NCI-H460 (cell line): ENCODE measurements at regions not wholly inside any gene's neighbourhood (a gene's known extent, or its start where the extent isn't known, plus 50 kb on each side); places are given as distances from the start of the nearest gene placed in this dataset.
A peak's percentile ranks its signal among the peaks of the same experiment; 100 is the strongest.

Source experiments
- DNase-seq: peaks from one replicate; pipeline ENCODE4 v3.0.0-alpha.2; 2016; ENCODE audit warnings: low read depth; ENCODE audit errors: extremely low read depth

DNA sequence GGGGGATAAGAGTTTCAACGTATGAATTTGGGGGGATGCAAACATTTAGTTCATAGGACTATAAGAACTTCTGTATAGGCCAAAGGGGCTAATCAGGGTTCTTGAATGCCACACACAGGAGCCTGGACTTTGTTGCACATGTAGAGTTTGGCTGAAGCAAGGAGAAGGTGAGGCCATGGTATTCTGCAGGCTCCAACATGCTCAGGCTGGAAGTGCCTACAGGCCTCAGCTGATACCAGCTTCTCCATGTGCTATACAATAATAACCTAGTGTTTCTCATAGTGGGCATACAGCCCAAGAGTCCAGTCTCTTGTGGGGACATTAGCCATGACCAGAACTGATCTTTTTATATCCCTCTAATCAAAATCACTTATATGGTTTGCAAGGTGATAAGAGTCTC is 399.7 kb upstream of the MCTP2 start:
- DNase-seq: no peak

DNA sequence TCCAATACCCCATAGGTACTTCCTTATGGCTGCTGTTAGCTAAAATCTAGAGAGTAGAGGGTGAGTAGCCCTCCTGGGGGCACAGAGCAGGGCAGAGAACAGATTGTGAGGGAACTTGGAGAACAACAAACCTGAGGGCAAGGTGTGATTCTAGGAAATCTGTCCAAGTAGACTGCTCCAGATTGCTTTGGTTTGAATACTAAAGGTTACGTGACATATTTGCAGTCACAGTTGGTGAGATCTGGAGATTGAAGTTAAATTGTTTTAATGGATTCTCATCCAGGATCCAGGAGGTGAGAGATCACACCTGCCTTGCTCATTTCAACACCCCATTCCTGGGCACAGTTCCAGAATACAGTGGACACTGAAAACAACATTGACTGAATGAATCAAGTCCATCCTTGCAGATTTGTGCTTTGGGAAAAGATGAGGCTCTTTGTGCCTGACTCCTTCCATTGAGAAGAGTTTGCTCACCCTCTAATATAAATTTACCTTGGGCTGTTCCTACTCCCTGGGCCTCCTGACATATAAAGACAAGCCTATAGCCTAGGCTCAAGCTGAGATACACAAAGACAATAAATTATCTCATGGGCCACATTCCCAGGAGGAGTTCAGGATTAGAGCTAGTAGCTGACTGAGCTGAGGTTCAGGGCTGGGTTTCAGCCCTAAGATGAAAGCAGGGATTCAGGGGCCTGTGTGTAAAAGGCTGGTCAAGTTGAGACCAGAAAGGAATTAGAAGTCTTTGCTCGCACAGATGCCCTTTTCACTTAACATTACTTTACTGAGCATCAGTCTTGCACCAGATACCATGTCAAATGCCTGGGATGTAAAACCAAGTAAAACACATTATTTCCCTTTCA is 400.9 kb upstream of the MCTP2 start:
- DNase-seq: no peak

DNA sequence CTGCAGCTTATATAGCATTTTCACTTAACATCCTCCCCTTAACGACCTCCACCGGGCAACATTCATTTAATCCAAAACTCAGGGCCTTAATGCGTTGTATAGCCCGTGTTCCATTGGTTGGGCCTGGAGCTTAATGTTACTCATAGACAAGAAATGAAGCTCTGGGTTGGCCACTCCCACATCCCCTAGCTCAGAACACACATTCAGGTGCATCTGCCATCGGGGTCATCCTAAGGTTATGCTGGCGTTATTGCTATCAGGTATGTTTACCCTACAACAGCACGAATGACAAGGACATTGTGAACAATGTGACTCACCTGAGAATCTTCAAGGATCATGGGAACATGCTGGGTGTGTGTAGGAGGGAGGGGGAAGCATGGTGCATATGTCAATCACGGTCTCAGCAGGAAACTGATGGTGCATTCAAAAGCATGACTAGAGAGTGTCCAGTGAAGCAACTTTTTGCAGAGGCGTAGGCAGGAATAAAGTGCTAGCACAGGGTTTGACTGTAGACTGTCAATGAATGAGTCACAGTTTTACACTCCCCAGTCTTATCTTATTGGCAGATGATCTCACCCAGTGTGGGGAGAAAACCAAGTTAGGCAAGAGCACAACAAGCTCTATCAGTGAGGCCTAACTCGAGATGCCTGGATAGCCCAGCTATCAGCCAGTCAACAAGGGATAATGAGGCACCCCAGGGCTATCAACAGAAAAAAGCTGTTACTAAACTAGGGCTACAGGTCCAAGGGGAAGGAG is 402.1 kb upstream of the MCTP2 start:
- DNase-seq: peak; percentile 25

DNA sequence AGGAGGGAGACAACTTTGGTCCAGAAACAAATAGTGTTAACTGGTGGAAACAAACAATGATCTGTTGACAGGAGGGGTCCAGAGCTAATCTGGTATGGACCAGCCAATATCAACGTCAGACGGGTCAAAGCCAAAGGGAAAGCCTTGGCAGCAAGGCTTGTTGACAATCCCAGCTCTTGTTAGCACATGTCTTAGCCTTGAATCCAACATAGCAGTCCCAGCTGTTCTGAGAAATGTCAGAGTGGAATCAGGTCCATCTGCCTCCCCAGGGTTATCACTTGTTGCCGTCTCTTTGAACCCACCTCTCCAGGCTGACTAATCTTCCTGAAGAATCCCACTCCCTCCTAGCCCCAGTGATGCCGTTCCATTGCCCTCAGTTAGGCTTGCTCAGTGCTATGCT is 404.6 kb upstream of the MCTP2 start:
- DNase-seq: no peak

DNA sequence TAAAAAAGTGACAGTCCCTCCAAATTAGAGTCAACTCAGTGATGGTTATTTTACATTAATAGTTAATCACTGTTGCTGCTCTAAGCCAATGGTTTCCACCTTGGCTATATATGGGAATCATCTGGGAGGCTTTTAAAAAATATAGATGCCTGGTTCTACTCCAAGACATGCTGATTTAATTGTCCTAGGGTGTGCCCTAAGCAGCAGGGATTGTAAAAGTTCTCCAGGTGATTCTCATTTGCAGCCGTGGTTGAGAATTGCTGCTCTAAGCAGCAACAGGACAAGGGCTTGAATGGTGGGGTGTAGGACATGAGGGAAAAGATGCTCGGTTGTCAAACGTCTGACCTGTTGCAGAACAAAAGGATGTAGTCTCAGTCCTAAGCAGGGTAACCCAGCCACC is 405.1 kb upstream of the MCTP2 start:
- DNase-seq: no peak

DNA sequence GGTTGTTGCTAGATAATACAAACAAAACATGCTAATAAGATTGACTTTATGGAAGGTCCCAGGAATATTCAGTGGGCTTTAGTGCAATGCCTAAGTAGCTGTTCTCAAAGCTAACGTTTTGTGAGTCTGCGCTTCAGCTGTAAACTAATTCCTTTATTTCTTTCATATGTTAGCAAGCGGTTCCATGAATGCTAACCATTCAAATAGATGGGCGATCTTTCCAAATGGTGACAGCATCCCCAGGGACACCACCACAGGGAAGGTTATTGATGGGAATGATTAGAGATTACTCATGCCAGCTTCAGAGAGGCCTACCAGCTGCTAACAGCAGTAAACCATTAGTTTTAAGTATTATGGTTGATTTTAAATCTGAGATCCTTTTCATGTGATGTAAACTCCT is 405.7 kb upstream of the MCTP2 start:
- no peak for DNase-seq

- DNase-seq: no peak
Measured at GRCh38 chr15:93823971-93824913, 407.1 kb upstream of the MCTP2 start.

- DNase-seq: no peak
Measured at GRCh38 chr15:93820566-93820965, 410.8 kb upstream of the MCTP2 start.

GRCh38 chr15:93819826-93820225 is 411.5 kb upstream of the MCTP2 start:
- DNase-seq: no peak

GRCh38 chr15:93816815-93817214 is 414.5 kb upstream of the MCTP2 start:
- no peak for DNase-seq

GRCh38 chr15:93811305-93811704 is 420.1 kb upstream of the MCTP2 start:
- no peak for DNase-seq

DNA sequence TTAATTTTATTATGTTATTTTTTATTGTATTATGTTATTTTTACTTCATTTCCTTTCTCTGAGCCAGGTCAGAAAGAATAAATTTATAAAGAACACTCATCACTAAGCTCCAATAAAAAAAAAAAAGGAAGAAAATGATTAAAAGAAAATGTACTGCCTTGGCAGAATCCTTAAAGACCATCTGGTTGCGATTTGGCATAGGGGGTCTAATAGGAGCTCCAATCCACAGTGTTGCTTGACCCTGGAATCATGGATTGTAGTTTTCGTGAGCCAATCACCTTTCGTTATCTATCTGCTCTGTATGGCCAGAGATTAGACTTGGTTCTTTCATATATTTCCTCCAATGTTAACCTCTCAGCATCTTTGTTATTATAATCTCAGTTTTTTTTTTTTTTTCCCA is 421.8 kb upstream of the MCTP2 start:
- DNase-seq: no peak

GRCh38 chr15:93803421-93804152 is 427.8 kb upstream of the MCTP2 start:
- no peak for DNase-seq

GRCh38 chr15:93801206-93801605 is 430.2 kb upstream of the MCTP2 start:
- DNase-seq: no peak

DNA sequence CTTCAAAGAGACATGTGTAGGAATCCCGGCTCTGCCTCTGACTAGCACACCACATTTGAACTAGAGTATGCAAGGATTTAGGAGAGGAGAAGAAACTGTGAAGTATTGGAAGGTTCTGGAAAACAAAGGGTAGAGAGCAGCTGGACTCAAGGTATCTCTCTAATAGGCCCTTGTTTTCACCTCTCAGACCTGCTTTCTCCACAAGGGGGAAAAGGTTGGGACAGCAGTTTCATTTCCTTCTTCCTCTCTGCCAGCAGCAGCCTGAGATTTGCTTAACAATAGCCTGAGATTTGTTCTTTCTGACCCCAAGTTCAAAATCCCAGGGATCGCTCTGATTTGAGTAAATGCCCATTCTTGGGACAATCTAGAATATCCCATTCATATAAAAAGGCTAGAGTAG is 430.6 kb upstream of the MCTP2 start:
- DNase-seq: no peak

DNA sequence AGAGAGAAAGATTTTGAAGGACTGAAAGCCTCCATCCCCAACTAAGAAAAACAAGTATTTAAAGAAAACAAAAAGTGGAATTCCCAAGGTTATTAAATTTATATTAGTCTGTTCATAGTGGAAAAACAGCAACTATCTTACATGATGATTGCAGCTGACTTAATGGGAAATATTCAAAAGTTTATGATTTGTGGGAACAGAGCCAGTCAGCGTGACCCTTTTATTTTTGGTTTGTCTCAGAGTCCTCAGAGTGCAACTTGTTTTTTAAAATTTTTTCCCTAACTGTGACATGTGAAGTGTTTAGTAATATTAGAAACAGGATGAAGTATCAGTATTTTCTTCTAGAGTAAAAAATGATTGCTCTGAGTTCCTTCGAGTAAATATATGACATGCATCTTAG is 441.9 kb upstream of the MCTP2 start:
- no peak for DNase-seq

GRCh38 chr15:93780073-93780472 is 451.3 kb upstream of the MCTP2 start:
- DNase-seq: no peak

DNA sequence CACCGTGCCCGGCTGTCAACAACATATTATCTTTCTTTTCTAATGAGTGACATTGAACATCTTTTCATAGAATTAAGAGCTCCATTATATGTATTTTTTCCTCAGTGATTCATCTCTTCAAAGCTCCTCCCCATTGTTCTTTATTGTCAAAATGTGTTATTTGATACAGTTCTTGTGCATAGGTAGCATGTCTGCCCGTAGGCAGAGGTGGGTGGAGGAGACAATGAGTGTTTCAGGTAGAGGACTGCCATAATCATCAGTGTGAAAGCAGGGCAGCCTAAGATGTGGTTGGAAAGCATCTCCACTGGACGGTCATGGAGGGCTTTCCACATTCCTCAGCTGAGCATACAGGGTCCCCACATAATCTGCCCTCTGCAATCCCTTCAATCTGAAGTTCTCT is 452.0 kb upstream of the MCTP2 start:
- no peak for DNase-seq

DNA sequence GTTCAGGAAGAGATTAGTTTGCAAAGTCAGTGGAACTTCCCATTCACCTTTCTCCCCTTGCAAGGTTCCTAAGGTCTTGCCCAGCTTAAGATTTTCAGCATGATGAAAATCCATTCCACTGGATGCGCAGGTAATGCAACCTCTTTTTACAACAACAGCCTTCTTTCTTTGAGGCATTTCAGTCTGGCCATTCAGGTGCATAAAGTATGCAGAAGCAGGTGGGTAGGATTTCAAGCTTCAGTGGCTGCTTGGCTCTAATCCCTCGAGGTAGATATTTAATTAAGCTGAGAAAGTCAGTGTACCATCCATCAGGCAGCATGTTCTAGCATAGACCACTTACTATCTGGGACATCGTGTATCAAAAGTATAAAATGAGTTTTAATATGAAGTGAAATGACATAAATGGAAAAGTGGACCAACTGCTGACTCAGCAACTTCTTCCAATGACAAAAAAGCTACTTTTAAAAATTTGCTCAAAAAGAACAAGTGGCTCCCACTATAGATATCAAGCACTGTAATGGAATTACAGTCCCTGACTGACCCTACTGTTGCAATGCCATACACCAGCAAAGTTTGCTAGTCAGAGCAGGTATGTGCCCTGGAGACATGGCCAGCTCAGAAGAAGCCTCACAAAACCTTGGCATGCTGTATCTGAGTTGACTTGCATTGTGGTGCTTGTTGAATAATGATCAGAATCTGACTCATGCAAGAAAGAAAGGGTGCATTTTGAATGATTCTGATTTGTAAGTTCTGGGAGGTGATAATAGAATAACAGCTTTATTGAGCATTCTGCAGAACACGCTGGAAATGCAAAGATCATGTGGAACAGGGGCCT is 459.9 kb upstream of the MCTP2 start:
- DNase-seq: no peak
